ENCODE measurements at regions not wholly inside any gene's neighbourhood (a gene's known extent, or its start where the extent isn't known, plus 50 kb on each side); places are given as distances from the start of the nearest gene placed in this dataset.

GRCh38 chr6:104579310-104579863 is 280.3 kb downstream of the HACE1 start:
- Histone ChIP-seq H3K4me1 (replicated peaks in 1 of 2) (no peaks in the 10 kb centered on the region), H3K36me3 (replicated peaks in 1 of 2) (no peaks in the 10 kb centered on the region), H3K27me3 (no peaks in the 10 kb centered on the region), H3K4me3 (no peak overlapping the region), H3K9me3 (replicated peaks in 1 of 3) (no peaks in the 10 kb centered on the region), H3K27ac (no peak overlapping the region)
- intact Hi-C loops (cut with DNase I), result no loop called here
- DNase-seq, result no peak
- no peak for TF ChIP-seq POLR2A (IDR thresholded peaks at IDR 0.05)
- TF ChIP-seq, protein P1, sequence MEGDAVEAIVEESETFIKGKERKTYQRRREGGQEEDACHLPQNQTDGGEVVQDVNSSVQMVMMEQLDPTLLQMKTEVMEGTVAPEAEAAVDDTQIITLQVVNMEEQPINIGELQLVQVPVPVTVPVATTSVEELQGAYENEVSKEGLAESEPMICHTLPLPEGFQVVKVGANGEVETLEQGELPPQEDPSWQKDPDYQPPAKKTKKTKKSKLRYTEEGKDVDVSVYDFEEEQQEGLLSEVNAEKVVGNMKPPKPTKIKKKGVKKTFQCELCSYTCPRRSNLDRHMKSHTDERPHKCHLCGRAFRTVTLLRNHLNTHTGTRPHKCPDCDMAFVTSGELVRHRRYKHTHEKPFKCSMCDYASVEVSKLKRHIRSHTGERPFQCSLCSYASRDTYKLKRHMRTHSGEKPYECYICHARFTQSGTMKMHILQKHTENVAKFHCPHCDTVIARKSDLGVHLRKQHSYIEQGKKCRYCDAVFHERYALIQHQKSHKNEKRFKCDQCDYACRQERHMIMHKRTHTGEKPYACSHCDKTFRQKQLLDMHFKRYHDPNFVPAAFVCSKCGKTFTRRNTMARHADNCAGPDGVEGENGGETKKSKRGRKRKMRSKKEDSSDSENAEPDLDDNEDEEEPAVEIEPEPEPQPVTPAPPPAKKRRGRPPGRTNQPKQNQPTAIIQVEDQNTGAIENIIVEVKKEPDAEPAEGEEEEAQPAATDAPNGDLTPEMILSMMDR (IDR thresholded peaks at IDR 0.05), result no peak
- WGBS, 4 donors, result 67 to 88% (median 71%) methylated on average over 5 of the region's 5 CpGs

GRCh38 chr6:104575536-104575935 is 284.2 kb downstream of the HACE1 start:
- Histone ChIP-seq H3K36me3 (replicated peaks in 1 of 2) (no peaks in the 10 kb centered on the region), H3K27me3 (no peaks in the 10 kb centered on the region), H3K4me1 (replicated peaks in 1 of 2) (no peaks in the 10 kb centered on the region), H3K9me3 (replicated peaks in 1 of 3) (no peaks in the 10 kb centered on the region), H3K27ac (no peak overlapping the region), H3K4me3 (no peak overlapping the region)
- intact Hi-C loops (cut with DNase I), result no loop called here
- no peak for DNase-seq
- TF ChIP-seq, protein P1 (IDR thresholded peaks at IDR 0.05), result no peak
- no peak for TF ChIP-seq POLR2A (IDR thresholded peaks at IDR 0.05)

- no peak for DNase-seq
- Histone ChIP-seq H3K4me1 (replicated peaks in 1 of 2) (no peaks in the 10 kb centered on the region), H3K4me3 (no peak overlapping the region), H3K9me3 (replicated peaks in 1 of 3) (no peaks in the 10 kb centered on the region), H3K36me3 (replicated peaks in 1 of 2) (no peaks in the 10 kb centered on the region), H3K27me3 (no peaks in the 10 kb centered on the region), H3K27ac (no peak overlapping the region)
- WGBS, 4 donors, result 64 to 85% (median 71%) methylated on average over 1 of the region's 1 CpG; no CpG with 5 or more reads in 1 of the 4 donors
- intact Hi-C loops (cut with DNase I), result no loop called here
- TF ChIP-seq POLR2A (IDR thresholded peaks at IDR 0.05), result no peak
- TF ChIP-seq, protein P1 (IDR thresholded peaks at IDR 0.05), result no peak
These were observed 285.5 kb downstream of the HACE1 start for GRCh38 chr6:104574135-104574750.

DNA sequence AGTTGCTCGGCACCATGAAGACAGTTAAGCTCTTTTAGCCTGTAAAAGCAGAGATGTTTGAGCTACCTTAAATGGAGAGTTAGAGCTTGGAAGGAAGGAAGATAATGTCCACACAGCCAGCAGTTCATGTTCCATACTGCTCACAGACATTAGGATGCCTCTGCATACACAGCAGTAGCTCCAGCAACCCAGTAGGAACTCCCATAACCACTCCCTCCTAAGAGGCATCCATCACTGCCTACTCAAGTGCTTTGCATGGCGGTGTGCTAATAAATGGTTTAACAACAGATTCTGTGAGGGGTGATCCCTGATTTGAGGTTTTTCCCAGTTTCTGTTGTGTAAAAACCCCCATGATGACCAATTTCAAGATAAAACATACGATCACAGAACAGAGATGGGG is 286.4 kb downstream of the HACE1 start:
- intact Hi-C loops (cut with DNase I), result no loop called here
- Histone ChIP-seq H3K27ac (no peak overlapping the region), H3K9me3 (replicated peaks in 1 of 3) (no peaks in the 10 kb centered on the region), H3K36me3 (replicated peaks in 1 of 2) (no peaks in the 10 kb centered on the region), H3K27me3 (no peaks in the 10 kb centered on the region), H3K4me1 (replicated peaks in 1 of 2) (no peaks in the 10 kb centered on the region), H3K4me3 (no peak overlapping the region)
- DNase-seq, result no peak
- WGBS, 4 donors, result 75 to 88% (median 82%) methylated on average over 3 of the region's 3 CpGs
- no peak for TF ChIP-seq POLR2A (IDR thresholded peaks at IDR 0.05)
- TF ChIP-seq, protein P1 (IDR thresholded peaks at IDR 0.05), result no peak
